HG02981 (cell line): ENCODE measurements at regions not wholly inside any gene's neighbourhood (a gene's known extent, or its start where the extent isn't known, plus 50 kb on each side); places are given as distances from the start of the nearest gene placed in this dataset.

Source experiments
- ATAC-seq: cut with Tn5 transposase; IDR thresholded peaks from one replicate; pipeline ENCODE4 v1.9.1; 2021; ENCODE audit warnings: mild to moderate bottlenecking, moderate library complexity; ENCODE audit not compliant: unreplicated experiment

DNA sequence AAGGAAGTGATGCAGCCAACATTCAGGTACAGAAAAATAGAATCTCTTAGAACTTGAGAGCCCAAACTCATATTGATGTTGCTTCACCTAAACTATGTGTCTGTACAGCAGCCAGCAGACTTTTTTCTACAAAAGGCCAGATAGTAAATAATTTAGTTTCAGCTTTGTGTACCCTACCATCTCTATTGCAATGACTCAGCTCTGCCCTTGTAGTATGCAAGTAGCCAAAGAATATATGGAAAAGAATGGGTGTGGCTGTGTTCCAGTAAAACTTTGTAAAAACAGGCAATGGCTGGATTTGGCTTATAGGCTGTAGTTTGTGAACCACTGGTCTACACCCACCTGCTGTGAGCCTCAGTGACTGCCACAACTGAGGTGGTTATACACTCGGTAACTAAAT lies 392.5 kb upstream of the RARB start:
- ATAC-seq, result no peak

GRCh38 chr3:25036633-25037032 lies 391.4 kb upstream of the RARB start:
- ATAC-seq, result no peak

DNA sequence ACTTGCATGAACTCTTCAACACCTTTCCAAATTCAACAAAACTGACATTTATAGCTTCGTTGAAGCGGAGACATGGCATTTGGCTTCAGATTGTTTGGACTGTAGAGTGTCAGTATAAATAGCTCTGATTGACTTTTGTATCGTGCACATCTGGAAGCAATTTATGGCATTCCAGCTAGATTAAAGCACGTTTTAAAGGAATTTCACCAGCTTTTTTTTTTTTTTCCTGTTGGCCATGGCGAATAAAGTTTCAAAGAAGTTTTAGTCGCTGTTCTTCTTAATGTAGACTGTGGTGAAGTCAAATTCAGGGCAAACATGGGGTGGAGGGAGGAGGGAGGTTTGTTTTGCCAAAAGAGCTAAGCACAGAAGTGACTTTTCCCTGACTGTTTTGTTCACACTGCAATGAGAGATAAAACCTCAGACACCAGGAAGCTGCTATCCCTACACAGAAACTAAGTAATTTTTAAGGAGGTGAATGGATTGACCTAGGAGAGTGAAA lies 391.0 kb upstream of the RARB start:
- ATAC-seq, result no peak

- no peak for ATAC-seq
Observed at GRCh38 chr3:25038271-25038670, 389.8 kb upstream of the RARB start.

DNA sequence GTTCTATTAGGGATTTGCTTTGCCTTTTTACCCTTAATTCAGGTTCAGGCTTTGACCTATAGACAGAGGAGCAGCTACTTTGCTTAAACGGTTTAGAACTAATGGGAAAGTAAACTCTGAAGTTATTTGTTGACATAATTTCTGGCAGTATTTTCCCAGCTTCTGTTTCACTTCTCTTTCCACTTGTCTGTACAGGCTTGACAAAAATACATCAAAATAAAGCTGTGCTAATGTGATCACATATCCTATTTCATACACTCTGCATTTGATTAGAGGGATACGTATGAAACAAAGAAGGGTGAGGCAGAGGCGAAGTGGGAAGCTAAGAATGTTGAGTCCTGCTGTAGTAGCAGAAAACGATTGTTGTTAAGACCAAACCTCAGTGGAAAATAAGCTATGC lies 389.1 kb upstream of the RARB start:
- no peak for ATAC-seq

DNA sequence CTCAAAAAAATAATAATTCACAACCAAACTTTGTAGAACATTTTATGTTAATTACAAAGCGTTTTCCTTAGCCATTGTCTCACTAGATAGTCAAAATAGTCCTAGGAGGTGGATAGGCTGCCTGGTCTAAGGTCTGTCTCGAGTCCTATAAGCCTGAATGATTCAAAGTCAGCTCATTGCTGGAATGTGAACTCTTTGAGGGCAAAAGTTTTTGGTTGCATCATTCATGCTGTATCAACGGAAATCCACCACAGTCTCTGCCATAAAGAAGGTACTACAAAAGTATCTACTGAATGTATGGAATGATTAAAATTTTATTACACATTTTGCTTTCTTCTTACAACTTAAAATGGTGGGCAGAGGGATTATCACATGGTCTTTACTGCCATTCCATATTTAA lies 387.3 kb upstream of the RARB start:
- ATAC-seq, result no peak

DNA sequence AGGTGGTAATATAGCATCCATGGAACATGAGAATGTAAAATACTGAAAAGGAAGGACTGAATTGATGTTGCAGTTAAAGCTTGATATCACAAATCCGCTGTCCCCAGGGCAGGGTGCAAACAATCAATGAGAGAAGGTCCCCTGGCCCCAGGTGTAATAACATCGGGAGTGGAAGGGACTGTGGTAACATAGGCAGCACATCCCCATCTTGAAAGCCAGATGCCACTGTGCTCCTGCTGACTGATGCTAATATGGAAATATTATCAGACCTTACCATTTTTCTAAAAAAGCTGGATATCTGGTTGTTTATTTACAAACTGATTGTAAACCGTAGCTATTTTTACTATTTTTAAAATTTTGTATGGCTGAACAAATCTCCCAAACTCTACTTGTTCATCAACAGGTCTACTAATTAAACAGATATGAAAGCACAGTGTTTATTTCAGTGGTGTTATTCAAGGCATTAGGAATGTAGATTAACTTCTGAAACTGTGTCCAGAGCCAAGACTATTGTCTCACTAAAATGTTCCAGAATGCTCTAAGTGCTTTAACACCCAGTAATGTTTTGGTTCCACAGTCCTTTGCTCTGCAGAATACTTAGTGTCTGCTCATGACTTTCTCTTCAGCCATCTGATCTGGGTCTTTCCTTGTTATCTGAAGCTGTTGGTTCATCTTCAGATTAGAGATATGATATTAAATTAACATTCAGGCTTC lies 386.0 kb upstream of the RARB start:
- ATAC-seq, result no peak

DNA sequence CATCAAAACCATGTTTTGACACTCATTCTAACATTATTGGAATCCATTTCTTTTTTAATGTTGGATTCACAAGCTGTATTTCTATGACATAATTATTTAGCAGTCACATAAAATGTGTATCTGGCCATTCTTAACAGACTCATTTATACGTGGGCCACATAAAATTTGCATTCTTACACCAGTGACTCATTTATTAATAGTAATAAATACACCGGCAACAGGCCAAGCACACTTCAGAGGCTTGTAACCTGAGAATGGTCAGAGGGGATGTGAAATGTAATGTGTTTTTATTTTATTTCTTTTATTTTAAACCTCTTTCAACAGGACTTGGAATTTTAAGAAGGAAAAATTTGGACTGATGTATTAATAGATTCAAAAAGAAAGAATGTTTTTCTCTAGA lies 384.9 kb upstream of the RARB start:
- no peak for ATAC-seq

DNA sequence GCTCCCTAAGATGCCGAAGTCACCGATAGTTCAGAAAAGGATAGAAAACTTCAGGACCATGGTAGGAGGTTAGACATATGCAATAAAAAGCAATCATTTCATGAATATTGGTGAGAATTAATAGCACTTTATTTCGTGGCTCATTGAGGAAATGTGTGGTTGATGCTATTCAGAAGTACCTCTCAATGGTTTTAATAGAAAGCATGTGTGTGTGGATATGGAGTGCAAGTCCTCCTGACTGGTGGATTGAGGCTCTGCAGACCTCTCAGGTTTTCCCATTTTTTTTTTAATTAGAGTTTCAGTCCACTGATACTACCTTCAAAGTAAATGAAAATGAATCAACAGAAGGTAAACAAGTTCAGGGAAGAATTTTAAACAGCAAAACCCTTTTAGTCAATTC lies 384.3 kb upstream of the RARB start:
- no peak for ATAC-seq

GRCh38 chr3:25044762-25045710 lies 383.0 kb upstream of the RARB start:
- ATAC-seq, result no peak

- no peak for ATAC-seq
Observed at GRCh38 chr3:25046911-25047771, 380.9 kb upstream of the RARB start.

GRCh38 chr3:25049304-25049703 lies 378.8 kb upstream of the RARB start:
- no peak for ATAC-seq

- no peak for ATAC-seq
Observed at GRCh38 chr3:25053360-25053759, 374.7 kb upstream of the RARB start.

DNA sequence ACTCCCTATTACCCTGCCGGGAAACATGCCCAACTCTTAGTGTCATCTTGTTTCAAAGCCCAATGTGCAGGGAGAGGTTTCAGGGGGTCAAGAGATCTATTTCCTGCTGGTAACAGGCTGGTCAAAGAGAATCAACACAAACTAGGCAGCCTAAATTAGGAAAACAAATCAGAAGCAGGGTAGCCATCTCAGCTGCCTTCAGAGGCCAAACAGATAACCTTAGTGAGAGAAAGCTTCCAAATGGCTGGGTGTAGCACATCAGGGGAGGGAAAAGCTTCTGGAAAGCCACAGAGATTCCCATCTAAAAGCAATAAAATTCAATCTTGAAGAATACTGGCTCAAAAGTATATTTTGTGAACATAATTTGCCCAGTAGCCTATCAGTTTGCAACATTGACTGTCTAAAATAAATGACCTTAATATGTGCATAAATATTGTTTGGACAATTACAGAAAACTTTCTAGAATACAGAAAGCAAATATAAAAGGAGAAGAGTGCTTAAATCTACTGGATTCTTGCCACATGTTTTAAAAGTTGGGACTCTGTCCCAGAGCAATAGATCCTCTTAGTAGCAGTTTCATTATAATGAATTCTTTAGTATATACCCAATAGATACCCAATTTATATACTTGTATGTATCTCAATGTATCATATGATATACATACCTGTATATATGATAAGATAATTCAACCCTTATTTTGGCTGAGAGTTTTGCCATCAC lies 371.9 kb upstream of the RARB start:
- ATAC-seq, result no peak

DNA sequence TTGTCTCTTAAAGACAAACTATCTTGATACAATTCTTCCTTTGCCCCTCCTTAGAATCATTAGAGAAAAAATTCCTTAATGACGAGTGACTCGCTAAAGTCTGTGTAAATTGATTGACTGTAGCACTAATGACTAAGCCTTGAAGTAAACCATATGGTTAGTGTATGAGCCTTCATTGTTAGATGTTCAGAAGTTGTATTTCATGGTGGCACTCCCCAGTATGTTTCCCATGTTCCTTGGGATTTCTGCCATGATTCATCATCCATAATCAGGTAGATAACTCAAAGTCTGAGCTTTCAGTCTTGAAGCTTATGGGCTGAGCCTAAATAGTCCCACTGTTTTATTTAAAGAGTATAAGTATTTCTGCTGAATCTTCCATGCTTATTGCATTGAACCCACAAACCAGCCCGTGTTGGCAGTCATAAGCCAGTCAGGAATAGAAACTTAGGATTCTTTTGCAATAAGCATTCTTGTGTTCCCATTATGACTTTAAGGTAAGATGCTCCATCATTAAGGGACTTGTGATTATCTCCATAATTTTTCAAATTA lies 371.2 kb upstream of the RARB start:
- ATAC-seq, result no peak

- no peak for ATAC-seq
Observed at GRCh38 chr3:25057379-25057778, 370.7 kb upstream of the RARB start.

- no peak for ATAC-seq
Observed at GRCh38 chr3:25064681-25065080, 363.4 kb upstream of the RARB start.

GRCh38 chr3:25069970-25070369 lies 358.1 kb upstream of the RARB start:
- no peak for ATAC-seq

GRCh38 chr3:25071846-25072245 lies 356.2 kb upstream of the RARB start:
- no peak for ATAC-seq

DNA sequence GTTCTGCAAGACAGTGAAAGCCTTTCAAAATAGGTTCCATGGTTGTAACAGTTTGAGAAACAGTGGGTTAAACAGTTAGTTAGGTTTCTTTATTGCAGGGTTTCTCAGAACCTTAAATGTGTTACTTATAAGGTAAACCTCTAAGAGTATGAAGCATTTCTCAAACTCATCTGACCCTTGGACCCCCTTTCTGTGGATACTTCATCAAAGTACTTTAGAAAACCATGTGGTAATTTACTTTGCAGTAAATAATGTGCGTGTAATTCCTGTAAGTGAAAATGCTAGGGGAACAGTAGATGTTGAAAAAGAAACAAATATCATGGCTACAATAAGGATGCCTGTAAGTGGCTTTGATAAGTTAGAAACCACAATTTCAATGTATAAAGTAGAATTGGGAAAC lies 354.6 kb upstream of the RARB start:
- ATAC-seq, result no peak
